DND-41 (cell line): ENCODE measurements at regions not wholly inside any gene's neighbourhood (a gene's known extent, or its start where the extent isn't known, plus 50 kb on each side); places are given as distances from the start of the nearest gene placed in this dataset.
"Not testable (repeated sequence)": the region's sequence is repeated elsewhere in the genome, so short reads cannot be mapped to it uniquely, and the experiment has no call there.

Experiments
- EZH2 ChIP-seq: IDR thresholded peaks from 3 replicates; pipeline ENCODE4 v1.6.1; 2012; ENCODE audit warnings: borderline replicate concordance, low read depth, mild to moderate bottlenecking, moderate library complexity, low read length, inconsistent platforms; ENCODE audit not compliant: severe bottlenecking
- TF ChIP-seq, protein P1 (sequence below): IDR thresholded peaks from 2 replicates; pipeline ENCODE4 v1.5.1; 2012; ENCODE audit warnings: borderline replicate concordance, low read length, moderate library complexity, mild to moderate bottlenecking; ENCODE audit not compliant: poor library complexity, severe bottlenecking; ENCODE audit errors: extremely low read depth

DNA sequence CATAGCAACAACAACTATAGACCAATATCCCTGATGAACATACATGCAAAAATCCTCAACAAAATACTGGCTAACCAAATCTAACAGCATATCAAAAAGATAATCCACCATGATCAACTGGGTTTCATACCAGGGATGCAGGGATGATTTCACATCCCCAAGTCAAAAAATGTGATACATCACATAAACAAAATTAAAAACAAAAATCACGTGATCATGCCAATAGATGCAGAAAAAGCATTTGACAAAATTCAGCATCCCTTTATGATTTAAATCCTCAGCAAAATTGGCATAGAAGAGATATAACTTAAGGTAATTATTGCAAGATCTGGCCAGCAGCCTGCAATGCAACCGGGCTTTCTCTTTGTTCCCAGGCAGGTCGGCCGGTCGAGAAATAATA, 735.1 kb upstream of the SGO1 start:
- TF ChIP-seq, protein P1, sequence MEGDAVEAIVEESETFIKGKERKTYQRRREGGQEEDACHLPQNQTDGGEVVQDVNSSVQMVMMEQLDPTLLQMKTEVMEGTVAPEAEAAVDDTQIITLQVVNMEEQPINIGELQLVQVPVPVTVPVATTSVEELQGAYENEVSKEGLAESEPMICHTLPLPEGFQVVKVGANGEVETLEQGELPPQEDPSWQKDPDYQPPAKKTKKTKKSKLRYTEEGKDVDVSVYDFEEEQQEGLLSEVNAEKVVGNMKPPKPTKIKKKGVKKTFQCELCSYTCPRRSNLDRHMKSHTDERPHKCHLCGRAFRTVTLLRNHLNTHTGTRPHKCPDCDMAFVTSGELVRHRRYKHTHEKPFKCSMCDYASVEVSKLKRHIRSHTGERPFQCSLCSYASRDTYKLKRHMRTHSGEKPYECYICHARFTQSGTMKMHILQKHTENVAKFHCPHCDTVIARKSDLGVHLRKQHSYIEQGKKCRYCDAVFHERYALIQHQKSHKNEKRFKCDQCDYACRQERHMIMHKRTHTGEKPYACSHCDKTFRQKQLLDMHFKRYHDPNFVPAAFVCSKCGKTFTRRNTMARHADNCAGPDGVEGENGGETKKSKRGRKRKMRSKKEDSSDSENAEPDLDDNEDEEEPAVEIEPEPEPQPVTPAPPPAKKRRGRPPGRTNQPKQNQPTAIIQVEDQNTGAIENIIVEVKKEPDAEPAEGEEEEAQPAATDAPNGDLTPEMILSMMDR, result not testable (repeated sequence)
- not testable (repeated sequence) for TF ChIP-seq EZH2
